B cell (primary cell): ENCODE measurements at regions not wholly inside any gene's neighbourhood (a gene's known extent, or its start where the extent isn't known, plus 50 kb on each side); places are given as distances from the start of the nearest gene placed in this dataset.

ENCODE experiments used
- ATAC-seq: fragments of 200-7000 bp; cut with Tn5 transposase; one replicate; pipeline ENCODE4 v1.10.0; 2021; ENCODE audit warnings: low read depth, mild to moderate bottlenecking, moderate number of reproducible peaks, moderate library complexity
- CTCF ChIA-PET: fragments of 350-600 bp; sonication (Branson Sonifier 250); formaldehyde crosslinking; loops from one replicate; lab custom pipeline; 2021; ENCODE audit warnings: antibody characterized with exemption, inconsistent platforms; lab: Charles Lee
- POLR2A ChIA-PET: fragments of 350-600 bp; sonication (Branson Sonifier 250); formaldehyde crosslinking; loops from one replicate; lab custom pipeline; 2021; ENCODE audit warnings: antibody characterized with exemption; lab: Charles Lee
- DNase-seq: peaks from one replicate; pipeline ENCODE4 v3.0.0; 2013
- H2AFZ ChIP-seq: 2 replicates; pipeline ENCODE4 v1.6.1; 2012; ENCODE audit warnings: mild to moderate bottlenecking, low read depth, low read length; ENCODE audit not compliant: insufficient read depth, poor library complexity, severe bottlenecking
- H3K27ac ChIP-seq, 2 donors: 1 replicate in 1 of 2; 2 replicates in 1 of 2; pipeline ENCODE4 v1.5.1; 2012 to 2013; ENCODE audit warnings: low read length in 2 of 2, mild to moderate bottlenecking in 2 of 2, moderate library complexity in 1 of 2
- H3K27me3 ChIP-seq, 4 experiments: fragments of 200-600 bp in 1 of 4; sonication (generic) in 1 of 4; replicated peaks in 1 of 4; 1 replicate in 2 of 4; 2 replicates in 2 of 4; pipeline versions ENCODE4 v1.6.1 to v1.7.0; 2013 to 2016; ENCODE audit warnings: low read length in 3 of 4, mild to moderate bottlenecking in 2 of 4, mixed read lengths in 1 of 4, moderate library complexity in 1 of 4; ENCODE audit not compliant: insufficient read depth in 4 of 4, control insufficient read depth in 3 of 4; ENCODE audit errors: control extremely low read depth in 1 of 4
- H3K36me3 ChIP-seq, 2 experiments: replicated peaks in 1 of 2; 1 replicate in 1 of 2; 2 replicates in 1 of 2; pipeline versions ENCODE4 v1.6.1 to v1.7.1; 2013; ENCODE audit warnings: low read length in 1 of 2; ENCODE audit not compliant: insufficient read depth in 2 of 2, control insufficient read depth in 1 of 2; ENCODE audit errors: control extremely low read depth in 1 of 2, extremely low read depth in 1 of 2
- H3K4me1 ChIP-seq, 2 donors: fragments of 200-600 bp in 1 of 2; sonication (generic) in 1 of 2; 1 replicate in 1 of 2; 2 replicates in 1 of 2; pipeline versions ENCODE4 v1.5.1 to v1.6.1; 2013 to 2017; ENCODE audit warnings: low read length in 2 of 2; ENCODE audit not compliant: control insufficient read depth in 2 of 2, insufficient read depth in 2 of 2
- H3K4me2 ChIP-seq: replicated peaks from 2 replicates; pipeline ENCODE3; 2012; ENCODE audit warnings: mild to moderate bottlenecking, low read depth, low read length; ENCODE audit not compliant: poor library complexity, severe bottlenecking
- H3K4me3 ChIP-seq, 5 experiments: fragments of 200-600 bp in 1 of 5; sonication (generic) in 1 of 5; 1 replicate in 3 of 5; 2 replicates in 2 of 5; pipeline versions ENCODE4 v1.5.1 to v1.7.0; 2011 to 2016; ENCODE audit warnings: low read length in 4 of 5, mild to moderate bottlenecking in 4 of 5, low read depth in 2 of 5, control low read depth in 1 of 5, moderate library complexity in 1 of 5; ENCODE audit not compliant: insufficient read depth in 1 of 5; ENCODE audit errors: control extremely low read depth in 1 of 5, extremely low read depth in 1 of 5
- H3K79me2 ChIP-seq: fragments of 200-600 bp; sonication (generic); one replicate; pipeline ENCODE4 v1.6.0; 2016; ENCODE audit warnings: low read length; ENCODE audit not compliant: control insufficient read depth, insufficient read depth
- H3K9ac ChIP-seq: fragments of 200-600 bp; sonication (generic); 2 replicates; pipeline ENCODE4 v1.6.1; 2017; ENCODE audit warnings: mild to moderate bottlenecking, low read length, moderate library complexity
- H3K9me3 ChIP-seq, 3 donors: one replicate each; pipeline versions ENCODE4 v1.6.1 to v1.7.1; 2013; ENCODE audit warnings: low read length in 2 of 3; ENCODE audit not compliant: control insufficient read depth in 2 of 3, insufficient read depth in 1 of 3; ENCODE audit errors: control extremely low read depth in 1 of 3
- H4K20me1 ChIP-seq: 2 replicates; pipeline ENCODE4 v1.6.0; 2012; ENCODE audit warnings: mild to moderate bottlenecking, low read length; ENCODE audit not compliant: insufficient read depth, control insufficient read depth, poor library complexity, severe bottlenecking
- H3K27ac Mint-ChIP-seq: one replicate; pipeline ENCODE4 v1.8.0; 2021; ENCODE audit warnings: mixed read lengths
- H3K27me3 Mint-ChIP-seq: one replicate; pipeline ENCODE4 v1.8.0; 2021; ENCODE audit warnings: mixed read lengths
- H3K4me1 Mint-ChIP-seq: one replicate; pipeline ENCODE4 v1.8.0; 2021; ENCODE audit warnings: mixed read lengths
- H3K4me3 Mint-ChIP-seq: one replicate; pipeline ENCODE4 v1.8.0; 2021; ENCODE audit warnings: mixed read lengths
- H3K9me3 Mint-ChIP-seq: one replicate; pipeline ENCODE4 v1.8.0; 2022; ENCODE audit warnings: mixed read lengths; ENCODE audit not compliant: insufficient read depth
- EZH2 ChIP-seq: IDR thresholded peaks from 2 replicates; pipeline ENCODE4 v1.6.1; 2012; ENCODE audit warnings: borderline replicate concordance, low read depth, mild to moderate bottlenecking, moderate library complexity, low read length; ENCODE audit not compliant: insufficient read depth, poor library complexity, severe bottlenecking
- WGBS: methylation state at CpG from one replicate; pipeline ENCODE4 v1.1.5; 2013; ENCODE audit warnings: missing lambda C conversion rate; ENCODE audit not compliant: insufficient coverage; 5-methylcytosine and 5-hydroxymethylcytosine counted together
- intact Hi-C: fragments of 100-400 bp; cut with micrococcal nuclease; formaldehyde crosslinking; loops from one replicate; pipeline ENCODE4 v1.10.0; 2022
- TF ChIP-seq, protein P1 (sequence below): fragments of 200-600 bp; IDR thresholded peaks from one replicate; pipeline ENCODE4 v1.8.0; 2022; ENCODE audit warnings: antibody characterized with exemption, mild to moderate bottlenecking

GRCh38 chr4:57462843-57463242 lies 352.7 kb upstream of the IGFBP7 start:
- Histone ChIP-seq H3K79me2 (no peaks in the 10 kb centered on the region), H3K4me2 (no peak overlapping the region), H3K9me3 (peaks cover 0 to 5% (median 1%) of the 10 kb centered on the region in 3 donors), H3K27ac (no peak overlapping the region), H3K36me3 (no peaks in the 10 kb centered on the region), H3K4me3 (no peak overlapping the region), H3K4me1 (no peaks in the 10 kb centered on the region), H4K20me1 (no peaks in the 10 kb centered on the region), H3K9ac (no peak overlapping the region), H2AFZ (no peak overlapping the region), H3K27me3 (no peaks in the 10 kb centered on the region)
- TF ChIP-seq EZH2: no peak
- Mint-ChIP-seq H3K4me1 (no peaks in the 10 kb centered on the region), H3K27ac (no peak overlapping the region), H3K27me3 (no peaks in the 10 kb centered on the region), H3K9me3 (peaks cover 3% of the 10 kb centered on the region), H3K4me3 (no peak overlapping the region)
- ChIA-PET POLR2A (no interaction called here), CTCF (no interaction called here)
- intact Hi-C loops: no loop called here
- ATAC-seq: no peak
- no peak for DNase-seq
- no CpG with 5 or more reads among the region's 1 CpG for WGBS

DNA sequence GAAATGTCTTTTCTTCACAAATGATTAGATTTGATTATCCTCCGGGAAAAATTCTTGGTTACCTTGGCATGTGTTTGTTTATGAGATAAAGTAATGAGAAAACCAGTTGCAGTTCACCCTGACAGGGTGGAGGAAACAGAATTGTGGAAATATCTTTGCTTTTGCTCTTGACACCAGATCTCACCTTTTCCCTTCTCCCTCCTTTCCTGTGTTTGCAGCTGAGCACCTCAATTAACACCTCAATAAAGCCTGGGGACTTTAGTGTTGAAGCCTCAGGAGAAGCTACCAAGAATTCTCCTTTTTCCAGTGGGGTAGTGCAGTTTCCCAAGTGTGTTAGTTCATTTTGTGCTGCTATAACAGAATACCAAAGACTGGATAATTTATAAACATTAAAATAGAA lies 350.8 kb upstream of the IGFBP7 start:
- H4K20me1 ChIP-seq: no peaks in the 10 kb centered on the region
- ChIA-PET CTCF (no interaction called here), POLR2A (no interaction called here)
- H3K27me3 ChIP-seq: no peaks in the 10 kb centered on the region
- no peak overlapping the region for H3K4me2 ChIP-seq
- H3K9me3 ChIP-seq: peaks cover 0 to 3% (median 0%) of the 10 kb centered on the region in 3 donors
- WGBS: 83% methylated on average over 1 of the region's 1 CpG
- ATAC-seq (no peak), DNase-seq (no peak)
- no peaks in the 10 kb centered on the region for H3K36me3 ChIP-seq
- H3K9ac ChIP-seq: no peak overlapping the region
- H3K79me2 ChIP-seq: no peaks in the 10 kb centered on the region
- intact Hi-C loops: no loop called here
- TF ChIP-seq, protein P1, sequence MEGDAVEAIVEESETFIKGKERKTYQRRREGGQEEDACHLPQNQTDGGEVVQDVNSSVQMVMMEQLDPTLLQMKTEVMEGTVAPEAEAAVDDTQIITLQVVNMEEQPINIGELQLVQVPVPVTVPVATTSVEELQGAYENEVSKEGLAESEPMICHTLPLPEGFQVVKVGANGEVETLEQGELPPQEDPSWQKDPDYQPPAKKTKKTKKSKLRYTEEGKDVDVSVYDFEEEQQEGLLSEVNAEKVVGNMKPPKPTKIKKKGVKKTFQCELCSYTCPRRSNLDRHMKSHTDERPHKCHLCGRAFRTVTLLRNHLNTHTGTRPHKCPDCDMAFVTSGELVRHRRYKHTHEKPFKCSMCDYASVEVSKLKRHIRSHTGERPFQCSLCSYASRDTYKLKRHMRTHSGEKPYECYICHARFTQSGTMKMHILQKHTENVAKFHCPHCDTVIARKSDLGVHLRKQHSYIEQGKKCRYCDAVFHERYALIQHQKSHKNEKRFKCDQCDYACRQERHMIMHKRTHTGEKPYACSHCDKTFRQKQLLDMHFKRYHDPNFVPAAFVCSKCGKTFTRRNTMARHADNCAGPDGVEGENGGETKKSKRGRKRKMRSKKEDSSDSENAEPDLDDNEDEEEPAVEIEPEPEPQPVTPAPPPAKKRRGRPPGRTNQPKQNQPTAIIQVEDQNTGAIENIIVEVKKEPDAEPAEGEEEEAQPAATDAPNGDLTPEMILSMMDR: no peak
- no peak for TF ChIP-seq EZH2
- Mint-ChIP-seq H3K4me1 (no peaks in the 10 kb centered on the region), H3K27me3 (no peaks in the 10 kb centered on the region), H3K4me3 (no peak overlapping the region), H3K9me3 (peaks cover 3% of the 10 kb centered on the region), H3K27ac (no peak overlapping the region)
- H2AFZ ChIP-seq: no peak overlapping the region
- H3K4me3 ChIP-seq: no peak overlapping the region
- no peak overlapping the region for H3K27ac ChIP-seq
- H3K4me1 ChIP-seq: no peaks in the 10 kb centered on the region
